HCT116 (cell line): ENCODE measurements at regions not wholly inside any gene's neighbourhood (a gene's known extent, or its start where the extent isn't known, plus 50 kb on each side); places are given as distances from the start of the nearest gene placed in this dataset.

Source experiments
- ATAC-seq: fragments of 200-7000 bp; cut with Tn5 transposase; 2 replicates; pipeline ENCODE4 v1.9.1; 2020; ENCODE audit warnings: mild to moderate bottlenecking, moderate library complexity
- BruUV-seq: library from RNA; stranded (reverse); fragments of 400-500 nt; replicated peaks from 2 replicates; lab custom pipeline; 2021; lab: Mats Ljungman, UMichigan
- CTCF ChIA-PET: fragments of 300-600 bp; sonication (Branson Sonifier 250); formaldehyde crosslinking; loops from one replicate; lab custom pipeline; 2021; ENCODE audit warnings: antibody characterized with exemption; lab: Charles Lee
- POLR2A ChIA-PET: fragments of 300-600, 350-600 bp; sonication (Branson Sonifier 250); formaldehyde crosslinking; loops from one replicate; lab custom pipeline; 2021; ENCODE audit warnings: antibody characterized with exemption; lab: Charles Lee
- RAD21 ChIA-PET, 2 experiments: fragments of 300-600 bp; sonication (Branson Sonifier 250); formaldehyde crosslinking; loops; one replicate each; lab custom pipeline; 2023; ENCODE audit warnings: low total read pairs in 2 of 2; ENCODE audit not compliant: uncharacterized antibody in 2 of 2, unreplicated experiment in 2 of 2, low non-redundant PET in 1 of 2; lab: Charles Lee
- DNase-seq: peaks from one replicate; pipeline ENCODE4 v3.0.0-alpha.2; 2010; ENCODE audit warnings: low read depth, low spot score
- H2AFZ ChIP-seq: fragments of 200-600 bp; shearing (Covaris generic), sonication (generic); 2 replicates; pipeline ENCODE4 v1.6.1; 2017; ENCODE audit warnings: low read depth, mixed run types, mixed read lengths, antibody characterized with exemption, low read length; ENCODE audit not compliant: poor library complexity, severe bottlenecking
- H3K27ac ChIP-seq: 2 replicates; pipeline ENCODE4 v1.5.1; 2012; ENCODE audit warnings: low read depth, low read length
- H3K27me3 ChIP-seq: fragments of 200-600 bp; sonication (generic); 2 replicates; pipeline ENCODE4 v1.6.1; 2016; ENCODE audit warnings: mixed run types, low read length, mixed read lengths; ENCODE audit not compliant: insufficient read depth
- H3K36me3 ChIP-seq, 2 experiments: fragments of 200-500 bp in 1 of 2; fragments of 200-600 bp in 1 of 2; sonication (Bioruptor generic) in 1 of 2; sonication (generic) in 1 of 2; 2 replicates each; pipeline versions ENCODE4 v1.5.1 to v1.6.1; 2014 to 2016; ENCODE audit warnings: low read length in 2 of 2, inconsistent platforms in 1 of 2, mixed read lengths in 1 of 2, mixed run types in 1 of 2; ENCODE audit not compliant: insufficient read depth in 2 of 2, control insufficient read depth in 1 of 2
- H3K4me1 ChIP-seq, 2 experiments: fragments of 200-600 bp in 1 of 2; sonication (generic) in 1 of 2; 2 replicates each; pipeline versions ENCODE4 v1.5.1 to v1.6.1; 2012 to 2017; ENCODE audit warnings: low read length in 2 of 2, inconsistent platforms in 1 of 2, mild to moderate bottlenecking in 1 of 2, mixed read lengths in 1 of 2, mixed run types in 1 of 2, moderate library complexity in 1 of 2; ENCODE audit not compliant: insufficient read depth in 2 of 2, control insufficient read depth in 1 of 2
- H3K4me2 ChIP-seq: fragments of 200-600 bp; sonication (generic); 2 replicates; pipeline ENCODE4 v1.6.1; 2017; ENCODE audit warnings: mixed run types, low read length, mixed read lengths
- H3K4me3 ChIP-seq, 2 experiments: fragments of 200-600 bp in 1 of 2; sonication (generic) in 1 of 2; replicated peaks in 1 of 2; 2 replicates each; pipeline ENCODE4 v1.5.1; 2011 to 2016; ENCODE audit warnings: low read length in 2 of 2, control low read depth in 1 of 2, low read depth in 1 of 2, mild to moderate bottlenecking in 1 of 2, mixed read lengths in 1 of 2, mixed run types in 1 of 2
- H3K79me2 ChIP-seq: fragments of 200-600 bp; sonication (generic); 2 replicates; pipeline ENCODE4 v1.6.1; 2017; ENCODE audit warnings: mild to moderate bottlenecking, mixed run types, low read length, moderate library complexity, mixed read lengths; ENCODE audit not compliant: insufficient read depth
- H3K9ac ChIP-seq: fragments of 200-600 bp; sonication (generic); 2 replicates; pipeline ENCODE4 v1.6.1; 2016; ENCODE audit warnings: low read length, mixed read lengths
- H3K9me2 ChIP-seq: fragments of 200-600 bp; sonication (generic), shearing (Covaris generic); 2 replicates; pipeline ENCODE4 v1.6.1; 2017; ENCODE audit warnings: mixed run types, mild to moderate bottlenecking, moderate library complexity; ENCODE audit not compliant: insufficient read depth
- H3K9me3 ChIP-seq, 2 experiments: fragments of 200-500 bp in 1 of 2; fragments of 200-600 bp in 1 of 2; sonication (Bioruptor generic) in 1 of 2; sonication (generic) in 1 of 2; 2 replicates each; pipeline ENCODE4 v1.6.1; 2014 to 2017; ENCODE audit warnings: low read length in 2 of 2, mixed read lengths in 2 of 2, inconsistent platforms in 1 of 2, low read depth in 1 of 2, mild to moderate bottlenecking in 1 of 2, mixed run types in 1 of 2, moderate library complexity in 1 of 2; ENCODE audit not compliant: control insufficient read depth in 1 of 2, insufficient read depth in 1 of 2
- H4K20me1 ChIP-seq: fragments of 200-600 bp; sonication (generic), shearing (Covaris generic); 2 replicates; pipeline ENCODE4 v1.6.1; 2017; ENCODE audit warnings: mixed run types, mild to moderate bottlenecking, moderate library complexity; ENCODE audit not compliant: insufficient read depth
- CBX3 ChIP-seq: IDR thresholded peaks from 2 replicates; pipeline ENCODE4 v1.6.1; 2012; ENCODE audit warnings: low read depth
- CEBPB ChIP-seq: IDR thresholded peaks from 2 replicates; pipeline ENCODE4 v1.6.1; 2012; ENCODE audit warnings: low read depth
- EGR1 ChIP-seq: IDR thresholded peaks from 2 replicates; pipeline ENCODE4 v1.6.1; 2012; ENCODE audit warnings: low read depth
- ELF1 ChIP-seq: IDR thresholded peaks from 2 replicates; pipeline ENCODE4 v1.6.1; 2012; ENCODE audit warnings: low read depth, borderline replicate concordance
- EZH2 ChIP-seq: fragments of 200-600 bp; sonication (generic); IDR thresholded peaks from 2 replicates; pipeline ENCODE4 v1.6.1; 2017; ENCODE audit warnings: antibody characterized with exemption, mixed run types
- FOSL1 ChIP-seq: IDR thresholded peaks from 2 replicates; pipeline ENCODE4 v1.6.1; 2012; ENCODE audit warnings: low read depth
- RAD21 ChIP-seq: IDR thresholded peaks from 2 replicates; pipeline ENCODE4 v1.6.1; 2012; ENCODE audit warnings: low read depth, mild to moderate bottlenecking
- SIN3A ChIP-seq: IDR thresholded peaks from 2 replicates; pipeline ENCODE4 v1.6.1; 2012; ENCODE audit warnings: low read depth
- YY1 ChIP-seq: IDR thresholded peaks from 2 replicates; pipeline ENCODE4 v1.6.1; 2011; ENCODE audit warnings: low read length, low read depth, moderate library complexity, mild to moderate bottlenecking; ENCODE audit not compliant: insufficient replicate concordance; ENCODE audit errors: extremely low read depth
- ZFX ChIP-seq: fragments of 450-650 bp; IDR thresholded peaks from 2 replicates; pipeline ENCODE4 v1.6.1; 2017
- intact Hi-C: fragments of 100-400 bp; cut with micrococcal nuclease; formaldehyde crosslinking; loops from 2 replicates; pipeline ENCODE4 v1.10.0; 2022
- TF ChIP-seq, protein P1 (sequence below): IDR thresholded peaks from 2 replicates; pipeline ENCODE4 v1.6.1; 2012; ENCODE audit warnings: low read depth

DNA sequence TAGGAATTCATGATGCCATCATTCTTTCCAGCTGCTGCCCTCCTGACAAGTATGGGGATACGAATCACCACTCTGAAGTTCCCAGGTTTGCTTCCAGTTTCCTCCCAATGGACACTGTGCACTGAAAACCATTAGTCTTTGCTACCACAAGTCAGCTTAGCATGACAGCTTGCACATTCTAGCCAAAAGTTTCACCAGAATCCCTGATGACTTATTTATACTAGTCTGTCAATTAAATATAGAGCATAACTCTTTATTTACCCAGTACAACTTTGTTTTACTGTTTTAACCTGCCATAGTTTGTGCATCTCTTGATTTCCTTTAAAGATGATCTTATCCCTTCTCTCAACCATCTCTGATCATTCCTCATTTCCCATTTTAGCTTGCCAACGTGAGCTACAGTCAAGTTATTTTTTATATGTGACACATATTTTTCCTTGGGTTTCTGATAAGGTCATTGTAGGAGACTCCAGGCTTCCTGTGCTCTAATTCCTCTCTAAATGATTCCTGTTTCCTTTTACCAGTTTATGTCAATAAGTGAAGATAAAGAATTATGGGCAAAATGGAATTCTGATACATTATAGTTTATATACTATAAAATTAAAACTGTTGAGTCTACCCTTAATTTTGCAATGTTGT, 167.5 kb upstream of the MEOX2 start (continued):
- TF ChIP-seq, protein P1, sequence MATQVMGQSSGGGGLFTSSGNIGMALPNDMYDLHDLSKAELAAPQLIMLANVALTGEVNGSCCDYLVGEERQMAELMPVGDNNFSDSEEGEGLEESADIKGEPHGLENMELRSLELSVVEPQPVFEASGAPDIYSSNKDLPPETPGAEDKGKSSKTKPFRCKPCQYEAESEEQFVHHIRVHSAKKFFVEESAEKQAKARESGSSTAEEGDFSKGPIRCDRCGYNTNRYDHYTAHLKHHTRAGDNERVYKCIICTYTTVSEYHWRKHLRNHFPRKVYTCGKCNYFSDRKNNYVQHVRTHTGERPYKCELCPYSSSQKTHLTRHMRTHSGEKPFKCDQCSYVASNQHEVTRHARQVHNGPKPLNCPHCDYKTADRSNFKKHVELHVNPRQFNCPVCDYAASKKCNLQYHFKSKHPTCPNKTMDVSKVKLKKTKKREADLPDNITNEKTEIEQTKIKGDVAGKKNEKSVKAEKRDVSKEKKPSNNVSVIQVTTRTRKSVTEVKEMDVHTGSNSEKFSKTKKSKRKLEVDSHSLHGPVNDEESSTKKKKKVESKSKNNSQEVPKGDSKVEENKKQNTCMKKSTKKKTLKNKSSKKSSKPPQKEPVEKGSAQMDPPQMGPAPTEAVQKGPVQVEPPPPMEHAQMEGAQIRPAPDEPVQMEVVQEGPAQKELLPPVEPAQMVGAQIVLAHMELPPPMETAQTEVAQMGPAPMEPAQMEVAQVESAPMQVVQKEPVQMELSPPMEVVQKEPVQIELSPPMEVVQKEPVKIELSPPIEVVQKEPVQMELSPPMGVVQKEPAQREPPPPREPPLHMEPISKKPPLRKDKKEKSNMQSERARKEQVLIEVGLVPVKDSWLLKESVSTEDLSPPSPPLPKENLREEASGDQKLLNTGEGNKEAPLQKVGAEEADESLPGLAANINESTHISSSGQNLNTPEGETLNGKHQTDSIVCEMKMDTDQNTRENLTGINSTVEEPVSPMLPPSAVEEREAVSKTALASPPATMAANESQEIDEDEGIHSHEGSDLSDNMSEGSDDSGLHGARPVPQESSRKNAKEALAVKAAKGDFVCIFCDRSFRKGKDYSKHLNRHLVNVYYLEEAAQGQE = no peak
- TF ChIP-seq ZFX = no peak

DNA sequence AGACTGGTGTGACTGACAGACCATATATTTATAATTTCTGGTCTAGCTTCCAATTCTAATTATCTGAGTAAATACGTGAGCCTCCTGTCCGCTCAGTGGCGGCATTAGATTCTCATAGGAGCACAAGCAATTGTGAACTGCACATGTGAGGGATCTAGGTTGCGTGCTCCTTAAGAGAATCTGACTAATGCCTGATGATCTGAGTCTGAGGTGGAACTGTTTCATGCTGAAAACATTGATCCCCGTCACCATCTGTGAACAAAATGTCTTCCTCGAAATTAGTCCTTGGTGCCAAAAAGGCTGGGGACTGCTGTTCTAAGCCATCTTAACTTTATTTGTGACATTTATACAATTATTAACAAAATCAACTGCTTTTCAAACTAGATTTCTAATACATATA, 164.7 kb upstream of the MEOX2 start:
- Histone ChIP-seq H3K27ac (no peak overlapping the region), H2AFZ (no peak overlapping the region), H3K9me3 (no peaks in the 10 kb centered on the region), H3K4me1 (no peaks in the 10 kb centered on the region), H3K27me3 (no peaks in the 10 kb centered on the region), H3K79me2 (no peaks in the 10 kb centered on the region), H3K36me3 (no peaks in the 10 kb centered on the region), H3K4me2 (no peak overlapping the region), H3K9me2 (no peaks in the 10 kb centered on the region; the same call in 1 of the 2 replicates), H3K4me3 (no peak overlapping the region), H4K20me1 (no peaks in the 10 kb centered on the region), H3K9ac (no peak overlapping the region)
- ChIA-PET RAD21 (no interaction called here), CTCF (no interaction called here), POLR2A (no interaction called here)
- BruUV-seq = no TSS peak
- TF ChIP-seq CEBPB (no peak), SIN3A (no peak), EZH2 (no peak), EGR1 (no peak), RAD21 (no peak), FOSL1 (no peak), ZFX (no peak), YY1 (no peak), CBX3 (no peak), ELF1 (no peak)
- TF ChIP-seq, protein P1 = no peak
- ATAC-seq = no peak
- no peak for DNase-seq
- intact Hi-C loops = no loop called here
